Endothelial cell (in vitro differentiated cells): ENCODE measurements at regions not wholly inside any gene's neighbourhood (a gene's known extent, or its start where the extent isn't known, plus 50 kb on each side); places are given as distances from the start of the nearest gene placed in this dataset.

Experiments used
- DNase-seq: peaks from one replicate; pipeline ENCODE4 v3.0.0; 2021; ENCODE audit warnings: low spot score
- H3K27ac Mint-ChIP-seq: one replicate; pipeline ENCODE4 v1.8.0; 2021; ENCODE audit warnings: mixed read lengths, inconsistent platforms; ENCODE audit not compliant: unreplicated experiment
- H3K27me3 Mint-ChIP-seq: one replicate; pipeline ENCODE4 v1.8.0; 2021; ENCODE audit warnings: mild to moderate bottlenecking, moderate library complexity, mixed read lengths, inconsistent platforms; ENCODE audit not compliant: unreplicated experiment
- H3K36me3 Mint-ChIP-seq: one replicate; pipeline ENCODE4 v1.8.0; 2021; ENCODE audit warnings: mild to moderate bottlenecking, low read depth, mixed read lengths, inconsistent platforms; ENCODE audit not compliant: unreplicated experiment
- H3K4me1 Mint-ChIP-seq: one replicate; pipeline ENCODE4 v1.8.0; 2021; ENCODE audit warnings: mild to moderate bottlenecking, mixed read lengths, inconsistent platforms; ENCODE audit not compliant: unreplicated experiment
- H3K4me3 Mint-ChIP-seq: one replicate; pipeline ENCODE4 v1.8.0; 2021; ENCODE audit warnings: mild to moderate bottlenecking, mixed read lengths, inconsistent platforms; ENCODE audit not compliant: unreplicated experiment
- H3K9me3 Mint-ChIP-seq: one replicate; pipeline ENCODE4 v1.8.0; 2021; ENCODE audit warnings: mixed read lengths, inconsistent platforms; ENCODE audit not compliant: unreplicated experiment
- TF ChIP-seq, protein P1 (sequence below): fragments of 200-600 bp; sonication (generic); IDR thresholded peaks from one replicate; pipeline ENCODE4 v1.5.0; 2021; ENCODE audit warnings: antibody characterized with exemption; ENCODE audit not compliant: unreplicated experiment

DNA sequence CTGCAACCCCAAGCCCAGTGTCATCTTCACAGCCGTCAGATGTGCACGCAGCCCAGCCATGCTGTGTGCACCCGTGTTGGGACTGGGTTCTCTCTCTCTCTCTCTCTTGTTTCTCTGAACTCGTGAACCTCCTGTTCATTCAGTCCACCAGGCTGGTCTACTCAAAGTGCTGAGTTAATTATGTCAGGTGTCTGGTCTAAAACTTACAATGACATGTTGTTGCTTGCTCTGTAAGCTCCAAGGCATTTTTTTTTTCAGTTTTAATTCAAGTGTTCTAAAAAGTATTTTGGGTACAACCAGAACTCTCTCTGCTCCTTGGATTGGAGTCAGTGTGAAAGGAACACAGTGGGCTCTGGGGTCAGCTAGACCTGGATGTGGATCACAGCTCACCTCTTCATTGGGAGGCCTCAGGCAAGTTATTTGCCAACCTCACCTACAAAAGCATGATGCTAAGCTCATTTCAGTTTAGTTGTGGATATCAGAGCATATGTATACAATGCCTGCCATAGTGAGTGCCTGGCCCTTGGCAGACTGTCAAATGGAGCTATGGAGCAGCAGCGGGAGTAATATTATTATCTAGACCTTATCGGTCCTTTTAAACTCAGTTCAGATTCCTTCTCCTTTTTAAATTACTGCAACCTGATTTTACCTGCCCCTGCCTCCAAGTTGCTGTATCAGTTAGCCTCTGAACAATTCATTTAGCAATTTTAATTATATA lies 59.5 kb downstream of the PLEKHG1 start:
- Mint-ChIP-seq H3K4me3 (no peak overlapping the region), H3K9me3 (no peaks in the 10 kb centered on the region), H3K36me3 (peaks cover 47% of the 10 kb centered on the region), H3K4me1 (peaks cover 43% of the 10 kb centered on the region), H3K27ac (no peak overlapping the region), H3K27me3 (peaks cover 2% of the 10 kb centered on the region)
- DNase-seq: no peak
- TF ChIP-seq, protein P1, sequence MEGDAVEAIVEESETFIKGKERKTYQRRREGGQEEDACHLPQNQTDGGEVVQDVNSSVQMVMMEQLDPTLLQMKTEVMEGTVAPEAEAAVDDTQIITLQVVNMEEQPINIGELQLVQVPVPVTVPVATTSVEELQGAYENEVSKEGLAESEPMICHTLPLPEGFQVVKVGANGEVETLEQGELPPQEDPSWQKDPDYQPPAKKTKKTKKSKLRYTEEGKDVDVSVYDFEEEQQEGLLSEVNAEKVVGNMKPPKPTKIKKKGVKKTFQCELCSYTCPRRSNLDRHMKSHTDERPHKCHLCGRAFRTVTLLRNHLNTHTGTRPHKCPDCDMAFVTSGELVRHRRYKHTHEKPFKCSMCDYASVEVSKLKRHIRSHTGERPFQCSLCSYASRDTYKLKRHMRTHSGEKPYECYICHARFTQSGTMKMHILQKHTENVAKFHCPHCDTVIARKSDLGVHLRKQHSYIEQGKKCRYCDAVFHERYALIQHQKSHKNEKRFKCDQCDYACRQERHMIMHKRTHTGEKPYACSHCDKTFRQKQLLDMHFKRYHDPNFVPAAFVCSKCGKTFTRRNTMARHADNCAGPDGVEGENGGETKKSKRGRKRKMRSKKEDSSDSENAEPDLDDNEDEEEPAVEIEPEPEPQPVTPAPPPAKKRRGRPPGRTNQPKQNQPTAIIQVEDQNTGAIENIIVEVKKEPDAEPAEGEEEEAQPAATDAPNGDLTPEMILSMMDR: no peak

DNA sequence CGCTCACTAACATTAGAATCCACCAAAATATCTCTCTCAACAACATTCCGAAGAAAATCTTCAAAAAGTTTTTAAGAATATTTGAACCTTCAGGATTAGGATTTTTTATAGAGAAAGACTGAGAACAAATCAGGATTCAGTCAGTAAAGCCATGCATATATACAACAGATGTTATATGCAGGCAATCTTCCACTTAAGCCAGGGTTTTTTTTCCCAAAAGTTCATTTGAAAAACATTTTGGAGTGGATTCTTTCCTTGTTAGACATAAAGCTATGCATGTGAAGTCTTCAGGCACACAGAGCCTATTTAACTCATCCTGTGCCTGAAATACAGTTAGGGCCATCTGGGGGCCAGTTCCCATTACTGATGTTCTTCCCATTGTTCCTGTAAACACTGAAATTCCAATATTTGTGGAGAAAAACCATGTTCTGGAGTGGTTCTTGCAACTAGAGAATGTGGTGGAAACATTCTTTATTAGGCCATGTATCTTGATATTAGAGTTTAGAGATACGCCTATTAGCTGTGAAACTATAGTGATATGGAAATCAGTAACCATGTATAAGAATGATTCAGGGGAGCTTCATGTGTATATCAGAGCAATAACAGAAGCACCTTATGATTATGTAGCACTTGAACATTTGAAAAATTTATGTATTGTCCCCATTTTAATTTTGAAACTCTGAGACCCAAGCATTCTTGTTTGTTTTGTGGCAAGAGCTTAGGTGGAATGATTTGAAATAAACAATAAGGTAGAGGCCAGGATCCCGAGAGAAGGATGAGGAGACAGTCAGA lies 61.7 kb downstream of the PLEKHG1 start:
- H3K27ac Mint-ChIP-seq: no peak overlapping the region
- no peak overlapping the region for H3K4me3 Mint-ChIP-seq
- TF ChIP-seq, protein P1: no peak
- peaks cover 44% of the 10 kb centered on the region for H3K4me1 Mint-ChIP-seq
- H3K9me3 Mint-ChIP-seq: no peaks in the 10 kb centered on the region
- H3K36me3 Mint-ChIP-seq: peaks cover 44% of the 10 kb centered on the region
- DNase-seq: no peak
- peaks cover 2% of the 10 kb centered on the region for H3K27me3 Mint-ChIP-seq

DNA sequence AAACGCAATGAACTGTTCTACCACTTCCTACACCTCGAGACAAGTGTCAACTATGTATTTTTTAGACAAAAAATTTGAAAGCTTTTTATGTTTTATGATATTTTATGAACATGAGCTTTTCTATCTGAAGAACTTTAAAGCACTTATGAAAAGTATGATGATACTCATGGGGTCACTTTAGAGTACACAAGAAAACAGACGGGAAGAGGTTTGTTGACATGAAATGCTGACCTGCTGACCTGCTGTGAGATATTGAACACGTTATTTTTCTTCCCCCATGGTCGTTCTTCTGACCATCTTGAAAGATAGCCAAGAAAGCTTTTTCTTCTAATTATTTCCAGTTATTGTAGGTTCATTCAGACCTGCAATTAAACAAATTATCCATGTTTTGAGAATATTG lies 63.1 kb downstream of the PLEKHG1 start:
- H3K36me3 Mint-ChIP-seq: peaks cover 40% of the 10 kb centered on the region
- no peaks in the 10 kb centered on the region for H3K9me3 Mint-ChIP-seq
- no peak overlapping the region for H3K4me3 Mint-ChIP-seq
- TF ChIP-seq, protein P1: no peak
- H3K27me3 Mint-ChIP-seq: no peaks in the 10 kb centered on the region
- no peak overlapping the region for H3K27ac Mint-ChIP-seq
- H3K4me1 Mint-ChIP-seq: peaks cover 33% of the 10 kb centered on the region
- DNase-seq: no peak

DNA sequence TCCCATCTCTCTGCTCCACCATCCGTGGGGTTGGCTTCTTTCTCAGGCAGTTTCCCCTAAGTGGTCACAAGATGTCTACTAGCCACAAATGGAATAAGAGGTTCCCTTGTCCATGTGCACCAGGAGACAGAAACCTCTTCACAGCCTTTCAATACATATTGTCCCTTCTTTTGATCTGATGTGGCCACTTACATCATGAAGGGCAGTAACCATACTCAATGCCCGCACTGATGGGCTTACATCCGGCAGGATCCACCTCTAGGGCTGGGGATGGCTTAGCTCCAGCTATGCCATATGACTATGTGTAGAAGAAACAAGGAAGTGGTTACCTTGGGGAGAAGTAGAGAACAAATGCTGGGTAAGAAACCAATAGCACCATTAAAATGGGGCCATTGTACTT lies 64.4 kb downstream of the PLEKHG1 start:
- Mint-ChIP-seq H3K36me3 (peaks cover 35% of the 10 kb centered on the region), H3K27me3 (no peaks in the 10 kb centered on the region), H3K27ac (no peak overlapping the region), H3K4me3 (no peak overlapping the region), H3K4me1 (peaks cover 32% of the 10 kb centered on the region), H3K9me3 (no peaks in the 10 kb centered on the region)
- DNase-seq: no peak
- TF ChIP-seq, protein P1: no peak

DNA sequence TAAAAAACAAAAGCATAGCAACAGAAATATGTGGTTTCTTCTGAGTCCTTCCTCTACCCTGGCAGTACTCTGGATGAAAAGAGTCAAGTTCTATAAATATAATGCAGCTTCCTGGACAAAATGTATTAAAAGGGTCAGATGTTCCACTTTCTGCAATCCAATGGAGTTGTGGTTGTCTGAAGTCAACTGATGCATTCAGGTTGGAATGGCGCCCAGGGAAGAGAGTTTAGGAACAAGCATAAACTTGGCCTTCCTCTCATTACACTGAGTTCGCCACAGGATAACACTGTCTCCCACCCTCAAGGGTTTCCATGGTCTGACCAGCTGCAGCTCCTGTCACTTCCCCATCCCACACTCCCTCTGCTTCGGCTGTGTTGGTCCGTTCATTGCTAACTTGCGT lies 66.4 kb downstream of the PLEKHG1 start:
- H3K9me3 Mint-ChIP-seq: no peaks in the 10 kb centered on the region
- no peak overlapping the region for H3K4me3 Mint-ChIP-seq
- H3K27ac Mint-ChIP-seq: no peak overlapping the region
- H3K27me3 Mint-ChIP-seq: no peaks in the 10 kb centered on the region
- TF ChIP-seq, protein P1: no peak
- DNase-seq: no peak
- peaks cover 34% of the 10 kb centered on the region for H3K36me3 Mint-ChIP-seq
- H3K4me1 Mint-ChIP-seq: peaks cover 25% of the 10 kb centered on the region
